ENCODE measurements at regions not wholly inside any gene's neighbourhood (a gene's known extent, or its start where the extent isn't known, plus 50 kb on each side); places are given as distances from the start of the nearest gene placed in this dataset.
A peak's percentile ranks its signal among the peaks of the same experiment; 100 is the strongest.

- no peaks in the 10 kb centered on the region for H3K27me3 ChIP-seq (ENCODE audit: control insufficient read depth, insufficient read depth, low read length)
- H3K4me3 ChIP-seq (ENCODE audit: low read length in 3 of 3), result no peak overlapping the region
- intact Hi-C loops (cut with DNase I), result no loop called here
- TF ChIP-seq CTCF (IDR thresholded peaks at IDR 0.05; ENCODE audit: borderline replicate concordance, extremely low read depth, insufficient read depth), result no peak
- H3K9ac ChIP-seq (ENCODE audit: low read length in 3 of 3), result no peak overlapping the region
- no peaks in the 10 kb centered on the region for H3K9me3 ChIP-seq (ENCODE audit: control insufficient read depth in 2 of 3, insufficient read depth in 1 of 3, low read length in 3 of 3)
- H3K27ac ChIP-seq (ENCODE audit: low read depth in 2 of 2, low read length in 2 of 2), result peak overlapping the region in 1 of 2 donors; percentile 9
- H3K4me1 ChIP-seq (ENCODE audit: control insufficient read depth in 2 of 3, insufficient read depth in 2 of 3, low read depth in 1 of 3, low read length in 3 of 3), result peaks cover 3 to 19% (median 6%) of the 10 kb centered on the region in 3 donors
- H3K36me3 ChIP-seq (ENCODE audit: control insufficient read depth in 2 of 3, insufficient read depth in 3 of 3, low read length in 3 of 3), result no peaks in the 10 kb centered on the region
- DNase-seq (peak in 1 of 5 donors; percentile 14), FAIRE-seq (no peak)
These were observed 62.1 kb upstream of the TMC1 start for GRCh38 chr9:72459308-72459707.

DNA sequence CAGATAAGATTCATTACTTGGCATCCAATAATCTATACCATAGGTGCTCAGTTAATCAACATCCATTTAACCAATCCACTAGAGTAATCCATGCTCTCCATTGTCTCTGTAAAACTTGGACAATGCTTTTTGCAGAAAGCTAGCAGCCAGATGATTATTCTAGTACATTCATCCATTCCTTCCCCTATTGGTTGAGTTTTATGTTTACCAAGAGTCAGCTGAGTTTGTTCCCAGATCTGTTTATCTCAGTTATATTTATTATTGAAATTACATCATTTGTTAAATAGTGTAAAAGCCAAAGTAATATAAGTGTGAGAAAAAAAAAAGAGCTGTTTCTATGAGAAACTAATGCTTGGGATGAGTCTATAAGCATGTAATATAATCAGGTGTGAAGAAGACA lies 63.3 kb upstream of the TMC1 start:
- FAIRE-seq (no peak), DNase-seq (no peak)
- Histone ChIP-seq H3K9ac (ENCODE audit: low read length in 3 of 3) (no peak overlapping the region), H3K27ac (ENCODE audit: low read depth in 2 of 2, low read length in 2 of 2) (no peak overlapping the region), H3K27me3 (ENCODE audit: control insufficient read depth, insufficient read depth, low read length) (no peaks in the 10 kb centered on the region), H3K36me3 (ENCODE audit: control insufficient read depth in 2 of 3, insufficient read depth in 3 of 3, low read length in 3 of 3) (no peaks in the 10 kb centered on the region), H3K4me1 (ENCODE audit: control insufficient read depth in 2 of 3, insufficient read depth in 2 of 3, low read depth in 1 of 3, low read length in 3 of 3) (peaks cover 3 to 19% (median 6%) of the 10 kb centered on the region in 3 donors), H3K4me3 (ENCODE audit: low read length in 3 of 3) (no peak overlapping the region), H3K9me3 (ENCODE audit: control insufficient read depth in 2 of 3, insufficient read depth in 1 of 3, low read length in 3 of 3) (no peaks in the 10 kb centered on the region)
- no peak for TF ChIP-seq CTCF (IDR thresholded peaks at IDR 0.05; ENCODE audit: borderline replicate concordance, extremely low read depth, insufficient read depth)
- intact Hi-C loops (cut with DNase I), result no loop called here

- FAIRE-seq (no peak), DNase-seq (no peak)
- intact Hi-C loops (cut with DNase I), result no loop called here
- no peaks in the 10 kb centered on the region for H3K9me3 ChIP-seq (ENCODE audit: control insufficient read depth in 2 of 3, insufficient read depth in 1 of 3, low read length in 3 of 3)
- H3K36me3 ChIP-seq (ENCODE audit: control insufficient read depth in 2 of 3, insufficient read depth in 3 of 3, low read length in 3 of 3), result no peaks in the 10 kb centered on the region
- no peak overlapping the region for H3K4me3 ChIP-seq (ENCODE audit: low read length in 3 of 3)
- H3K27me3 ChIP-seq (ENCODE audit: control insufficient read depth, insufficient read depth, low read length), result no peaks in the 10 kb centered on the region
- no peak for TF ChIP-seq CTCF (IDR thresholded peaks at IDR 0.05; ENCODE audit: borderline replicate concordance, extremely low read depth, insufficient read depth)
- no peak overlapping the region for H3K27ac ChIP-seq (ENCODE audit: low read depth in 2 of 2, low read length in 2 of 2)
- H3K4me1 ChIP-seq (ENCODE audit: control insufficient read depth in 2 of 3, insufficient read depth in 2 of 3, low read depth in 1 of 3, low read length in 3 of 3), result peaks cover 3 to 19% (median 6%) of the 10 kb centered on the region in 3 donors
- no peak overlapping the region for H3K9ac ChIP-seq (ENCODE audit: low read length in 3 of 3)
These were observed 64.0 kb upstream of the TMC1 start for GRCh38 chr9:72457366-72457765.

- FAIRE-seq, result no peak
These were observed 66.4 kb upstream of the TMC1 start for GRCh38 chr9:72454871-72455491.

More at GRCh38 chr9:72454871-72455491, 66.4 kb upstream of the TMC1 start:
- Histone ChIP-seq H3K27ac (ENCODE audit: low read depth in 2 of 2, low read length in 2 of 2) (peak overlapping the region; percentile 3 to 64), H3K4me1 (ENCODE audit: control insufficient read depth in 2 of 3, insufficient read depth in 2 of 3, low read depth in 1 of 3, low read length in 3 of 3) (peaks cover 3 to 15% (median 6%) of the 10 kb centered on the region in 3 donors), H3K4me3 (ENCODE audit: low read length in 3 of 3) (peak overlapping the region in 1 of 3 donors; percentile 0), H3K36me3 (ENCODE audit: control insufficient read depth in 2 of 3, insufficient read depth in 3 of 3, low read length in 3 of 3) (no peaks in the 10 kb centered on the region), H3K9me3 (ENCODE audit: control insufficient read depth in 2 of 3, insufficient read depth in 1 of 3, low read length in 3 of 3) (no peaks in the 10 kb centered on the region), H3K27me3 (ENCODE audit: control insufficient read depth, insufficient read depth, low read length) (no peaks in the 10 kb centered on the region), H3K9ac (ENCODE audit: low read length in 3 of 3) (no peak overlapping the region)
- intact Hi-C loops (cut with DNase I), result no loop called here
- TF ChIP-seq CTCF (IDR thresholded peaks at IDR 0.05; ENCODE audit: borderline replicate concordance, extremely low read depth, insufficient read depth), result no peak
- DNase-seq, result peak in 2 of 5 donors; percentile 41 to 60
